A549 (cell line): ENCODE measurements at regions not wholly inside any gene's neighbourhood (a gene's known extent, or its start where the extent isn't known, plus 50 kb on each side); places are given as distances from the start of the nearest gene placed in this dataset.

Experiments used
- ATAC-seq, 2 experiments: fragments of 200-7000 bp in 1 of 2; fragments of >200 bp in 1 of 2; cut with Nextera tagmentation in 1 of 2; cut with Tn5 transposase in 1 of 2; 3 replicates each; pipeline versions ENCODE4 v1.8.0 to v1.9.1; 2018 to 2020; ENCODE audit warnings: mild to moderate bottlenecking in 1 of 2, moderate library complexity in 1 of 2
- CTCF ChIA-PET: fragments of 300-600 bp; sonication (Branson Sonifier 250); formaldehyde crosslinking; extraction: SDS; loops from one replicate; lab custom pipeline; 2021; ENCODE audit warnings: antibody characterized with exemption, inconsistent platforms; lab: Yijun Ruan, JAX
- POLR2A ChIA-PET: fragments of 350-600 bp; formaldehyde crosslinking; extraction: SDS; loops from one replicate; lab custom pipeline; 2021; ENCODE audit warnings: antibody characterized with exemption, inconsistent platforms; lab: Yijun Ruan, JAX
- DNase-seq, 2 experiments: peaks; one replicate each; pipeline versions ENCODE4 v3.0.0 to v3.0.0-alpha.2; 2011 to 2016; ENCODE audit warnings: low read depth in 1 of 2, low spot score in 1 of 2
- FAIRE-seq: peaks from 2 replicates; lab custom pipeline; 2011; peaks lifted over from hg19 to GRCh38; lab: Jason Lieb, UNC
- H3K27ac ChIP-seq, 2 experiments: fragments of >200 bp; sonication (Bioruptor Twin); formaldehyde crosslinking; 3 replicates each; pipeline ENCODE4 v1.5.1; 2016 to 2017
- H3K4me1 ChIP-seq: fragments of >200 bp; sonication (Bioruptor Twin); formaldehyde crosslinking; 3 replicates; pipeline ENCODE4 v1.6.1; 2016
- H3K4me2 ChIP-seq: fragments of >200 bp; sonication (Bioruptor Twin); formaldehyde crosslinking; 3 replicates; pipeline ENCODE4 v1.6.1; 2016
- H3K4me3 ChIP-seq: fragments of >200 bp; sonication (Bioruptor Twin); formaldehyde crosslinking; 3 replicates; pipeline ENCODE4 v1.5.1; 2016
- H3K9me3 ChIP-seq: fragments of >200 bp; sonication (Bioruptor Twin); formaldehyde crosslinking; 3 replicates; pipeline ENCODE4 v1.6.1; 2016
- CHD4 ChIP-seq: fragments of 200-600 bp; sonication (generic); IDR thresholded peaks from 2 replicates; pipeline ENCODE4 v1.6.1; 2016; ENCODE audit warnings: antibody characterized with exemption, mild to moderate bottlenecking, borderline replicate concordance
- EP300 ChIP-seq, 2 experiments: fragments of >200 bp; sonication (Bioruptor Twin); formaldehyde crosslinking; IDR thresholded peaks; 2 replicates in 1 of 2; 3 replicates in 1 of 2; pipeline ENCODE4 v1.6.1; 2016 to 2017
- ESRRA ChIP-seq: fragments of 150-350 bp; IDR thresholded peaks from 2 replicates; pipeline ENCODE4 v1.6.1; 2014; ENCODE audit warnings: mild to moderate bottlenecking, low read length, borderline replicate concordance
- FOSB ChIP-seq: fragments of 250-450 bp; sonication (Bioruptor Pico); IDR thresholded peaks from 2 replicates; pipeline ENCODE4 v1.5.0; 2020; ENCODE audit warnings: mild to moderate bottlenecking, moderate library complexity
- FOXS1 ChIP-seq: fragments of 250-450 bp; sonication (Bioruptor Pico); IDR thresholded peaks from 2 replicates; pipeline ENCODE4 v1.5.0; 2020; ENCODE audit warnings: mild to moderate bottlenecking, moderate library complexity
- HDAC2 ChIP-seq: fragments of 200-600 bp; sonication (generic); IDR thresholded peaks from 2 replicates; pipeline ENCODE4 v1.6.1; 2016
- HEYL ChIP-seq: fragments of 250-450 bp; sonication (Bioruptor Pico); IDR thresholded peaks from 2 replicates; pipeline ENCODE4 v1.8.0; 2021; ENCODE audit warnings: mild to moderate bottlenecking, moderate library complexity
- HMGXB4 ChIP-seq: fragments of 250-450 bp; sonication (Bioruptor Pico); IDR thresholded peaks from 2 replicates; pipeline ENCODE4 v1.5.0; 2021; ENCODE audit warnings: mild to moderate bottlenecking, moderate library complexity, borderline replicate concordance
- KDM1A ChIP-seq: fragments of 200-600 bp; sonication (generic); IDR thresholded peaks from 2 replicates; pipeline ENCODE4 v1.6.1; 2016; ENCODE audit warnings: low read depth, mild to moderate bottlenecking
- MAFK ChIP-seq: fragments of 450-650 bp; IDR thresholded peaks from 2 replicates; pipeline ENCODE4 v1.6.1; 2014; ENCODE audit not compliant: partially characterized antibody
- MYC ChIP-seq: IDR thresholded peaks from 2 replicates; pipeline ENCODE4 v1.6.1; 2012; ENCODE audit warnings: mild to moderate bottlenecking, inconsistent platforms, low read length, improper control_type of control experiment, borderline replicate concordance
- NPAS2 ChIP-seq: fragments of 250-450 bp; sonication (Bioruptor Pico); IDR thresholded peaks from 2 replicates; pipeline ENCODE4 v1.8.0; 2022; ENCODE audit warnings: mild to moderate bottlenecking, moderate library complexity, borderline replicate concordance
- PHF8 ChIP-seq: fragments of 200-600 bp; sonication (generic); IDR thresholded peaks from 2 replicates; pipeline ENCODE4 v1.6.1; 2016; ENCODE audit warnings: low read depth, mild to moderate bottlenecking, antibody characterized with exemption, moderate library complexity, borderline replicate concordance
- POLR2A ChIP-seq: IDR thresholded peaks from 2 replicates; pipeline ENCODE4 v1.6.1; 2012; ENCODE audit warnings: mild to moderate bottlenecking, low read length
- RFX5 ChIP-seq: fragments of 450-650 bp; IDR thresholded peaks from 2 replicates; pipeline ENCODE4 v1.7.1; 2014; ENCODE audit warnings: antibody characterized with exemption, mild to moderate bottlenecking, moderate library complexity
- RNF2 ChIP-seq: fragments of 200-600 bp; sonication (generic); IDR thresholded peaks from 2 replicates; pipeline ENCODE4 v1.6.1; 2016; ENCODE audit warnings: low read depth, mild to moderate bottlenecking, antibody characterized with exemption, moderate library complexity, borderline replicate concordance
- SMC3 ChIP-seq: fragments of >200 bp; sonication (Bioruptor Twin); formaldehyde crosslinking; IDR thresholded peaks from 3 replicates; pipeline ENCODE4 v1.6.1; 2018; ENCODE audit warnings: inconsistent platforms
- SREBF2 ChIP-seq: fragments of 450-650 bp; IDR thresholded peaks from 2 replicates; pipeline ENCODE4 v1.6.1; 2014; ENCODE audit warnings: mild to moderate bottlenecking, moderate library complexity
- TFCP2L1 ChIP-seq: fragments of 250-450 bp; sonication (Bioruptor Pico); IDR thresholded peaks from 2 replicates; pipeline ENCODE4 v1.5.0; 2021; ENCODE audit warnings: mild to moderate bottlenecking
- USF2 ChIP-seq: fragments of 450-650 bp; IDR thresholded peaks from 2 replicates; pipeline ENCODE4 v1.6.1; 2014; ENCODE audit warnings: antibody characterized with exemption
- ZC3H11A ChIP-seq: fragments of 450-650 bp; IDR thresholded peaks from 2 replicates; pipeline ENCODE4 v1.6.1; 2014; ENCODE audit warnings: antibody characterized with exemption, mild to moderate bottlenecking
- ZFP36 ChIP-seq: fragments of 450-650 bp; IDR thresholded peaks from 2 replicates; pipeline ENCODE4 v1.6.1; 2014; ENCODE audit warnings: borderline replicate concordance; ENCODE audit not compliant: partially characterized antibody
- ZNF302 ChIP-seq: fragments of 250-450 bp; sonication (Bioruptor Pico); IDR thresholded peaks from 2 replicates; pipeline ENCODE4 v1.9.0; 2021; ENCODE audit warnings: inconsistent platforms, mild to moderate bottlenecking, moderate library complexity
- WGBS: methylation state at CpG from one replicate; pipeline ENCODE4 v1.1.6; 2017; ENCODE audit errors: missing lambda C conversion rate; 5-methylcytosine and 5-hydroxymethylcytosine counted together
- TF ChIP-seq, protein P1 (sequence below): fragments of 150-350 bp; IDR thresholded peaks from 2 replicates; pipeline ENCODE4 v1.6.1; 2014; ENCODE audit warnings: low read depth, mild to moderate bottlenecking, low read length
- TF ChIP-seq, protein P2 (sequence below): fragments of 250-450 bp; sonication (Bioruptor Pico); IDR thresholded peaks from 2 replicates; pipeline ENCODE4 v1.5.0; 2020; ENCODE audit warnings: low read depth, mild to moderate bottlenecking, moderate library complexity
- TF ChIP-seq, protein P3 (sequence below): IDR thresholded peaks from 2 replicates; pipeline ENCODE4 v1.6.1; 2012
- TF ChIP-seq, protein P4 (sequence below): fragments of >200 bp; sonication (Bioruptor Twin); formaldehyde crosslinking; IDR thresholded peaks from 2 replicates; pipeline ENCODE4 v1.6.1; 2016

- 42% methylated on average over 3 of the region's 3 CpGs for WGBS
- Histone ChIP-seq H3K4me2 (no peak overlapping the region), H3K9me3 (no peaks in the 10 kb centered on the region), H3K4me1 (no peaks in the 10 kb centered on the region), H3K27ac (no peak overlapping the region), H3K4me3 (no peak overlapping the region)
- ATAC-seq (no peak), FAIRE-seq (no peak), DNase-seq (no peak)
- CTCF ChIA-PET, result no interaction called here
- POLR2A ChIA-PET, result no interaction called here
- TF ChIP-seq CHD4 (no peak), TFCP2L1 (CRISPR knock-in tag) (no peak), HEYL (no peak), RNF2 (no peak), USF2 (no peak), FOSB (CRISPR knock-in tag) (no peak), EP300 (IDR thresholded peaks at IDR 0.05) (no peak), MAFK (no peak), HMGXB4 (CRISPR knock-in tag) (no peak), ZNF302 (CRISPR knock-in tag) (no peak), SREBF2 (no peak), POLR2A (no peak), RFX5 (no peak), FOXS1 (no peak), SMC3 (no peak)
- TF ChIP-seq, protein P1, sequence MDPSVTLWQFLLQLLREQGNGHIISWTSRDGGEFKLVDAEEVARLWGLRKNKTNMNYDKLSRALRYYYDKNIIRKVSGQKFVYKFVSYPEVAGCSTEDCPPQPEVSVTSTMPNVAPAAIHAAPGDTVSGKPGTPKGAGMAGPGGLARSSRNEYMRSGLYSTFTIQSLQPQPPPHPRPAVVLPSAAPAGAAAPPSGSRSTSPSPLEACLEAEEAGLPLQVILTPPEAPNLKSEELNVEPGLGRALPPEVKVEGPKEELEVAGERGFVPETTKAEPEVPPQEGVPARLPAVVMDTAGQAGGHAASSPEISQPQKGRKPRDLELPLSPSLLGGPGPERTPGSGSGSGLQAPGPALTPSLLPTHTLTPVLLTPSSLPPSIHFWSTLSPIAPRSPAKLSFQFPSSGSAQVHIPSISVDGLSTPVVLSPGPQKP, result no peak
- TF ChIP-seq, protein P2, sequence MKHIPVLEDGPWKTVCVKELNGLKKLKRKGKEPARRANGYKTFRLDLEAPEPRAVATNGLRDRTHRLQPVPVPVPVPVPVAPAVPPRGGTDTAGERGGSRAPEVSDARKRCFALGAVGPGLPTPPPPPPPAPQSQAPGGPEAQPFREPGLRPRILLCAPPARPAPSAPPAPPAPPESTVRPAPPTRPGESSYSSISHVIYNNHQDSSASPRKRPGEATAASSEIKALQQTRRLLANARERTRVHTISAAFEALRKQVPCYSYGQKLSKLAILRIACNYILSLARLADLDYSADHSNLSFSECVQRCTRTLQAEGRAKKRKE (CRISPR knock-in tag), result no peak
- TF ChIP-seq, protein P3, sequence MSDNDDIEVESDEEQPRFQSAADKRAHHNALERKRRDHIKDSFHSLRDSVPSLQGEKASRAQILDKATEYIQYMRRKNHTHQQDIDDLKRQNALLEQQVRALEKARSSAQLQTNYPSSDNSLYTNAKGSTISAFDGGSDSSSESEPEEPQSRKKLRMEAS, result no peak
Observed at GRCh38 chr13:64869539-64869938, 2360.6 kb downstream of the PCDH9 start.

DNA sequence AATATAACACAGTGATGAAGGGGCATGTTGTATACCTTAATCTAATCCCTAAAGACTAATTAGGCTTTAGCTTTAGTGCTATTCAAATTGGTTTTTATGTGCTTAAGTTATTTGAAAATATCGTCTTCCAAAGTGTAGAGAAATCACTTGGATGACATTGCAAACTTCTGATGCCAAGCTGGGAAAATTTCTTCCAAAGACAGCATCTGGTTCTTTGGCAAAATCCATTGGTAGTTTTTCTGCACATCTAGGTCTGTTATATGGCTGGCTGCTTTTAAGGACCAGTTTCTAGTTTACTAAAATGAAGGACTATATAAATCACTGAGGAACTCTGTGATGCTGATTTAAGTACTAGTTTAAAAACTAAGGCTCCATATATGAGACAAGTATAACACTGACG is 2362.3 kb downstream of the PCDH9 start:
- no peak for DNase-seq
- ATAC-seq, result no peak
- H3K9me3 ChIP-seq, result no peaks in the 10 kb centered on the region
- TF ChIP-seq ZFP36, result no peak
- TF ChIP-seq CHD4, result no peak
- no peak for TF ChIP-seq EP300 (IDR thresholded peaks at IDR 0.05)
- TF ChIP-seq MYC, result no peak
- TF ChIP-seq HDAC2, result no peak
- TF ChIP-seq NPAS2 (CRISPR knock-in tag), result no peak
- no peak for TF ChIP-seq PHF8
- TF ChIP-seq, protein P4, sequence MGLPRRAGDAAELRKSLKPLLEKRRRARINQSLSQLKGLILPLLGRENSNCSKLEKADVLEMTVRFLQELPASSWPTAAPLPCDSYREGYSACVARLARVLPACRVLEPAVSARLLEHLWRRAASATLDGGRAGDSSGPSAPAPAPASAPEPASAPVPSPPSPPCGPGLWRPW, result no peak
- TF ChIP-seq KDM1A, result no peak
- no peak for TF ChIP-seq ZC3H11A
- no peak for TF ChIP-seq POLR2A
- TF ChIP-seq USF2, result no peak
- TF ChIP-seq, protein P1, result no peak
- TF ChIP-seq ESRRA, result no peak
- TF ChIP-seq ZNF302 (CRISPR knock-in tag), result no peak
- no peak for TF ChIP-seq RFX5
- no peak for TF ChIP-seq TFCP2L1 (CRISPR knock-in tag)
- TF ChIP-seq MAFK, result no peak
- TF ChIP-seq, all 56 proteins: peak for 0
- Histone ChIP-seq H3K4me2 (no peak overlapping the region), H3K4me3 (no peak overlapping the region), H3K4me1 (no peaks in the 10 kb centered on the region), H3K27ac (no peak overlapping the region)
- no peak for FAIRE-seq
- WGBS, result 78% methylated on average over 2 of the region's 2 CpGs
- POLR2A ChIA-PET, result no interaction called here
- CTCF ChIA-PET, result no interaction called here
